ENCODE measurements at regions not wholly inside any gene's neighbourhood (a gene's known extent, or its start where the extent isn't known, plus 50 kb on each side); places are given as distances from the start of the nearest gene placed in this dataset.

GRCh38 chr3:8442993-8443650 is 58.5 kb upstream of the LMCD1 start:
- Histone ChIP-seq H3K27me3 (ENCODE audit: insufficient read depth, low read length) (no peaks in the 10 kb centered on the region), H3K23ac (ENCODE audit: low read length) (no peak overlapping the region), H2BK5ac (ENCODE audit: low read depth, low read length, poor library complexity) (peak overlapping the region; percentile 18), H3K14ac (ENCODE audit: low read length) (peak overlapping the region; percentile 11), H2AFZ (ENCODE audit: insufficient read depth, low read length, poor library complexity) (no peak overlapping the region), H3K4ac (ENCODE audit: low read depth, low read length) (no peak overlapping the region), H3K27ac (ENCODE audit: low read depth, low read length) (no peak overlapping the region), H3K4me1 (ENCODE audit: control insufficient read depth in 1 of 2, insufficient read depth in 2 of 2, low read length in 2 of 2) (peaks cover 10 to 15% of the 10 kb centered on the region in 2 experiments), H4K91ac (ENCODE audit: low read depth, low read length) (no peak overlapping the region), H3K36me3 (ENCODE audit: control insufficient read depth in 1 of 2, insufficient read depth in 2 of 2, low read length in 2 of 2) (no peaks in the 10 kb centered on the region), H2BK120ac (ENCODE audit: insufficient read depth, low read length, poor library complexity) (peak overlapping the region; percentile 48), H3K79me1 (ENCODE audit: low read length) (peaks cover 15% of the 10 kb centered on the region), H3K9ac (ENCODE audit: low read length) (no peak overlapping the region), H3K18ac (ENCODE audit: low read length) (peak overlapping the region; percentile 13), H3K79me2 (ENCODE audit: control insufficient read depth, insufficient read depth, low read length, poor library complexity) (no peaks in the 10 kb centered on the region), H3K9me3 (ENCODE audit: insufficient read depth, low read depth, low read length) (peaks cover 3% of the 10 kb centered on the region), H2BK12ac (ENCODE audit: low read length) (peak overlapping the region; percentile 29), H4K8ac (ENCODE audit: low read depth, low read length) (no peak overlapping the region), H4K12ac (ENCODE audit: low read depth, low read length) (no peak overlapping the region), H3K4me2 (ENCODE audit: low read length) (no peak overlapping the region), H3K4me3 (ENCODE audit: low read depth, low read length) (no peak overlapping the region), H2AK5ac (ENCODE audit: low read length) (no peak overlapping the region)
- DNase-seq: no peak
- no CpG with 5 or more reads among the region's 4 CpGs for WGBS (ENCODE audit: extremely low coverage, insufficient coverage, insufficient read length)

GRCh38 chr3:8443829-8444791 is 57.5 kb upstream of the LMCD1 start:
- H2AFZ ChIP-seq (ENCODE audit: insufficient read depth, low read length, poor library complexity): no peak overlapping the region
- peak overlapping the region; percentile 92 for H2BK5ac ChIP-seq (ENCODE audit: low read depth, low read length, poor library complexity)
- peak overlapping the region; percentile 80 for H4K91ac ChIP-seq (ENCODE audit: low read depth, low read length)
- WGBS (ENCODE audit: extremely low coverage, insufficient coverage, insufficient read length): no CpG with 5 or more reads among the region's 15 CpGs
- peak overlapping the region; percentile 84 for H2BK12ac ChIP-seq (ENCODE audit: low read length)
- peak overlapping the region; percentile 59 for H2BK120ac ChIP-seq (ENCODE audit: insufficient read depth, low read length, poor library complexity)
- H4K12ac ChIP-seq (ENCODE audit: low read depth, low read length): no peak overlapping the region
- H3K18ac ChIP-seq (ENCODE audit: low read length): peak overlapping the region; percentile 89
- H3K4me2 ChIP-seq (ENCODE audit: low read length): peak overlapping the region; percentile 54
- H3K14ac ChIP-seq (ENCODE audit: low read length): peak overlapping the region; percentile 84
- peak overlapping the region; percentile 21 for H2AK5ac ChIP-seq (ENCODE audit: low read length)
- H3K4me3 ChIP-seq (ENCODE audit: low read depth, low read length): no peak overlapping the region
- no peaks in the 10 kb centered on the region for H3K79me2 ChIP-seq (ENCODE audit: control insufficient read depth, insufficient read depth, low read length, poor library complexity)
- no peak overlapping the region for H3K23ac ChIP-seq (ENCODE audit: low read length)
- no peaks in the 10 kb centered on the region for H3K36me3 ChIP-seq (ENCODE audit: control insufficient read depth in 1 of 2, insufficient read depth in 2 of 2, low read length in 2 of 2)
- peak overlapping the region; percentile 45 for H4K8ac ChIP-seq (ENCODE audit: low read depth, low read length)
- DNase-seq: peak; percentile 89 to 94
- peak overlapping the region; percentile 85 for H3K27ac ChIP-seq (ENCODE audit: low read depth, low read length)
- no peaks in the 10 kb centered on the region for H3K9me3 ChIP-seq (ENCODE audit: insufficient read depth, low read depth, low read length)
- H3K27me3 ChIP-seq (ENCODE audit: insufficient read depth, low read length): no peaks in the 10 kb centered on the region
- peaks cover 10 to 15% of the 10 kb centered on the region in 2 experiments for H3K4me1 ChIP-seq (ENCODE audit: control insufficient read depth in 1 of 2, insufficient read depth in 2 of 2, low read length in 2 of 2)
- H3K4ac ChIP-seq (ENCODE audit: low read depth, low read length): no peak overlapping the region
- peaks cover 15% of the 10 kb centered on the region for H3K79me1 ChIP-seq (ENCODE audit: low read length)
- H3K9ac ChIP-seq (ENCODE audit: low read length): peak overlapping the region; percentile 45

GRCh38 chr3:8444883-8445282 is 56.7 kb upstream of the LMCD1 start:
- H3K36me3 ChIP-seq (ENCODE audit: control insufficient read depth in 1 of 2, insufficient read depth in 2 of 2, low read length in 2 of 2): no peaks in the 10 kb centered on the region
- no peak overlapping the region for H2AFZ ChIP-seq (ENCODE audit: insufficient read depth, low read length, poor library complexity)
- H3K4me2 ChIP-seq (ENCODE audit: low read length): no peak overlapping the region
- peaks cover 10 to 15% of the 10 kb centered on the region in 2 experiments for H3K4me1 ChIP-seq (ENCODE audit: control insufficient read depth in 1 of 2, insufficient read depth in 2 of 2, low read length in 2 of 2)
- H3K4me3 ChIP-seq (ENCODE audit: low read depth, low read length): no peak overlapping the region
- H3K79me2 ChIP-seq (ENCODE audit: control insufficient read depth, insufficient read depth, low read length, poor library complexity): no peaks in the 10 kb centered on the region
- peak overlapping the region; percentile 93 for H2AK5ac ChIP-seq (ENCODE audit: low read length)
- H3K79me1 ChIP-seq (ENCODE audit: low read length): peaks cover 15% of the 10 kb centered on the region
- whole genome bisulfite sequencing (ENCODE audit: extremely low coverage, insufficient coverage, insufficient read length): no CpG with 5 or more reads among the region's 3 CpGs
- H2BK5ac ChIP-seq (ENCODE audit: low read depth, low read length, poor library complexity): peak overlapping the region; percentile 49
- peak overlapping the region; percentile 80 for H2BK120ac ChIP-seq (ENCODE audit: insufficient read depth, low read length, poor library complexity)
- no peak overlapping the region for H3K9ac ChIP-seq (ENCODE audit: low read length)
- DNase-seq: no peak
- no peaks in the 10 kb centered on the region for H3K27me3 ChIP-seq (ENCODE audit: insufficient read depth, low read length)
- no peak overlapping the region for H3K23ac ChIP-seq (ENCODE audit: low read length)
- H3K4ac ChIP-seq (ENCODE audit: low read depth, low read length): no peak overlapping the region
- H4K91ac ChIP-seq (ENCODE audit: low read depth, low read length): peak overlapping the region; percentile 80
- peak overlapping the region; percentile 85 for H3K27ac ChIP-seq (ENCODE audit: low read depth, low read length)
- no peaks in the 10 kb centered on the region for H3K9me3 ChIP-seq (ENCODE audit: insufficient read depth, low read depth, low read length)
- H3K14ac ChIP-seq (ENCODE audit: low read length): no peak overlapping the region
- H2BK12ac ChIP-seq (ENCODE audit: low read length): peak overlapping the region; percentile 97
- no peak overlapping the region for H4K8ac ChIP-seq (ENCODE audit: low read depth, low read length)
- H4K12ac ChIP-seq (ENCODE audit: low read depth, low read length): no peak overlapping the region
- H3K18ac ChIP-seq (ENCODE audit: low read length): no peak overlapping the region

GRCh38 chr3:8445861-8446260 is 55.8 kb upstream of the LMCD1 start:
- H3K27ac ChIP-seq (ENCODE audit: low read depth, low read length): no peak overlapping the region

More at GRCh38 chr3:8445861-8446260, 55.8 kb upstream of the LMCD1 start:
- no peaks in the 10 kb centered on the region for H3K79me2 ChIP-seq (ENCODE audit: control insufficient read depth, insufficient read depth, low read length, poor library complexity)
- no peak overlapping the region for H2AK5ac ChIP-seq (ENCODE audit: low read length)
- H2BK12ac ChIP-seq (ENCODE audit: low read length): no peak overlapping the region
- WGBS (ENCODE audit: extremely low coverage, insufficient coverage, insufficient read length): no CpG with 5 or more reads among the region's 2 CpGs
- no peak overlapping the region for H3K4me3 ChIP-seq (ENCODE audit: low read depth, low read length)
- H4K91ac ChIP-seq (ENCODE audit: low read depth, low read length): no peak overlapping the region
- no peak overlapping the region for H3K9ac ChIP-seq (ENCODE audit: low read length)
- no peak overlapping the region for H3K14ac ChIP-seq (ENCODE audit: low read length)
- H3K4me1 ChIP-seq (ENCODE audit: control insufficient read depth in 1 of 2, insufficient read depth in 2 of 2, low read length in 2 of 2): peaks cover 10 to 15% of the 10 kb centered on the region in 2 experiments
- no peak overlapping the region for H2BK5ac ChIP-seq (ENCODE audit: low read depth, low read length, poor library complexity)
- no peak overlapping the region for H2AFZ ChIP-seq (ENCODE audit: insufficient read depth, low read length, poor library complexity)
- no peaks in the 10 kb centered on the region for H3K27me3 ChIP-seq (ENCODE audit: insufficient read depth, low read length)
- H3K23ac ChIP-seq (ENCODE audit: low read length): no peak overlapping the region
- no peak overlapping the region for H3K4me2 ChIP-seq (ENCODE audit: low read length)
- no peaks in the 10 kb centered on the region for H3K9me3 ChIP-seq (ENCODE audit: insufficient read depth, low read depth, low read length)
- H3K79me1 ChIP-seq (ENCODE audit: low read length): peaks cover 15% of the 10 kb centered on the region
- no peak overlapping the region for H2BK120ac ChIP-seq (ENCODE audit: insufficient read depth, low read length, poor library complexity)
- H4K8ac ChIP-seq (ENCODE audit: low read depth, low read length): no peak overlapping the region
- no peak overlapping the region for H3K4ac ChIP-seq (ENCODE audit: low read depth, low read length)
- no peak overlapping the region for H3K18ac ChIP-seq (ENCODE audit: low read length)
- H4K12ac ChIP-seq (ENCODE audit: low read depth, low read length): no peak overlapping the region
- H3K36me3 ChIP-seq (ENCODE audit: control insufficient read depth in 1 of 2, insufficient read depth in 2 of 2, low read length in 2 of 2): no peaks in the 10 kb centered on the region
- no peak for DNase-seq

Data from trophoblast cell (in vitro differentiated cells and primary cell).